Middle frontal gyrus (tissue), 1 donor: ENCODE measurements at regions not wholly inside any gene's neighbourhood (a gene's known extent, or its start where the extent isn't known, plus 50 kb on each side); places are given as distances from the start of the nearest gene placed in this dataset.
"Not testable (repeated sequence)": the region's sequence is repeated elsewhere in the genome, so short reads cannot be mapped to it uniquely, and the experiment has no call there.

Experiments
- DNase-seq: peaks from one replicate; pipeline ENCODE4 v3.0.0-alpha.2; 2015; ENCODE audit warnings: low spot score; ENCODE audit errors: extremely low spot score

- DNase-seq: not testable (repeated sequence)
Observed at GRCh38 chrX:73961867-73962266, 109.4 kb upstream of the XIST start.

GRCh38 chrX:73944563-73944908 lies 92.0 kb upstream of the XIST start:
- DNase-seq: no peak

GRCh38 chrX:73943693-73944562 lies 91.4 kb upstream of the XIST start:
- DNase-seq: peak; percentile 37

- no peak for DNase-seq
Observed at GRCh38 chrX:73940893-73941470, 88.5 kb upstream of the XIST start.

GRCh38 chrX:73937843-73938242 lies 85.3 kb upstream of the XIST start:
- DNase-seq: not testable (repeated sequence)

- no peak for DNase-seq
Observed at GRCh38 chrX:73932522-73932921, 80.0 kb upstream of the XIST start.

GRCh38 chrX:73930300-73930699 lies 77.8 kb upstream of the XIST start:
- DNase-seq: no peak

- DNase-seq: no peak
Observed at GRCh38 chrX:73922856-73923455, 70.4 kb upstream of the XIST start.

GRCh38 chrX:73916931-73917667 lies 64.6 kb upstream of the XIST start:
- DNase-seq: no peak

GRCh38 chrX:73916489-73916888 lies 64.0 kb upstream of the XIST start:
- DNase-seq: no peak

- not testable (repeated sequence) for DNase-seq
Observed at GRCh38 chrX:73914792-73915191, 62.3 kb upstream of the XIST start.

GRCh38 chrX:73913580-73913979 lies 61.1 kb upstream of the XIST start:
- no peak for DNase-seq

- not testable (repeated sequence) for DNase-seq
Observed at GRCh38 chrX:73911946-73912345, 59.4 kb upstream of the XIST start.

GRCh38 chrX:73905749-73906374 lies 53.3 kb upstream of the XIST start:
- not testable (repeated sequence) for DNase-seq

- no peak for DNase-seq
Observed at GRCh38 chrX:73903941-73904340, 51.4 kb upstream of the XIST start.
